HG03280 (cell line): ENCODE measurements at regions not wholly inside any gene's neighbourhood (a gene's known extent, or its start where the extent isn't known, plus 50 kb on each side); places are given as distances from the start of the nearest gene placed in this dataset.
"Not testable (repeated sequence)": the region's sequence is repeated elsewhere in the genome, so short reads cannot be mapped to it uniquely, and the experiment has no call there.

Experiments used
- ATAC-seq: cut with Tn5 transposase; IDR thresholded peaks from one replicate; pipeline ENCODE4 v1.9.1; 2021; ENCODE audit warnings: mild to moderate bottlenecking, moderate library complexity; ENCODE audit not compliant: unreplicated experiment

GRCh38 chr12:89073659-89074058 is 278.6 kb downstream of the DUSP6 start:
- ATAC-seq, result no peak

DNA sequence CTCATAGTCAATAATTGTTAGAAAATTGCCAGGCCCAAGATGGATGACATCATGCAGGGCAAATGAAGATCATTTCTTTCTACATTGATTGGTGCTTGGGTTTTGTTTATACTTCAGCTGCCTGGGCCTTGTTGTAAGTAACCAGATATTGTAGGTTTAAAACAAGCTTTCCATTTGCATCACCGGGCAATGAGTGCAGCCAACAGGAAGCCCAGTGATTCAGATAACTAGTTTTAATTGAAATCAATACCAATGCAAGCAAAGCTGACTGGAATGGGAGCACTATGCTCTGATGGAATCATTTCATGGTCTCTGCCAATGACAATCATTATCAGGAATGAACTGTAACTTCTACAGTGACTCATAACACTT is 279.3 kb downstream of the DUSP6 start:
- ATAC-seq, result no peak

- ATAC-seq, result no peak
Observed at GRCh38 chr12:89072294-89073026, 279.8 kb downstream of the DUSP6 start.

DNA sequence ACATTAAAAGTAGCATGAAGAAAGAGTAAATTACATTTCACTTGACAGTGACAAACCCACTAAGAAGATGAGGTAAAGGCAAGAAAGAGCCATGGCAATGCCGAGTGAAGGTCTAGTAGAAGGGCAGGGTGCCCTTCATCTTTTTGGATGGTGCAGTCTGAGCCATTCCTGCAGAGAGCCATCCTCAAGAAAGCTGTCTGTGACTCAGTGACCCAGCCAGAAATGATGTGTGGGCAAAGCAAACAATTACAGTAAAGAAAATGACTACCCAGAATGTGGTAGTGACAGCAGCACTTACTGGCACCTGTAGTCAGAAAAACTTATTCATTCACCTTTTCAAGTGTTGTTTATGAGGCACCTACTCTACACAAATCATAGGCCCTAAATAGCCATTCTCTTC is 281.7 kb downstream of the DUSP6 start:
- no peak for ATAC-seq

DNA sequence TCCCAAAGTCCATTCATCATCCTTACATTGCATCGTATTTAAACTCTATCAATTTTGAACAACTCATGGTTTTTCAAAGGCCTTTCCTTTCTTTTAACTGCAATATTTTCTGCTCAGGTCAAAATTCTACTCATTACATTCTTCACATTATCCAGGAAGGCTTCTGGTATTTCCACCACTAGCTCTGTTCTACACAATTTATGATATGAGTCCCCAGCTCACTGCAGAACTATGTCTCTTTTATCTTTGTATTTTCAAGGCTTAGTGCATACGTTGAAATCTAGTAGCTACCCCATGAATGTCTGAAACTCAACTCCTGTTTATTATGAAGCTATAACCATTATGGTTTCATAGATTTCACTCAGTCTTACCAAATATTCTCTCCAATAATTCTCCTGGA is 282.9 kb downstream of the DUSP6 start:
- no peak for ATAC-seq

DNA sequence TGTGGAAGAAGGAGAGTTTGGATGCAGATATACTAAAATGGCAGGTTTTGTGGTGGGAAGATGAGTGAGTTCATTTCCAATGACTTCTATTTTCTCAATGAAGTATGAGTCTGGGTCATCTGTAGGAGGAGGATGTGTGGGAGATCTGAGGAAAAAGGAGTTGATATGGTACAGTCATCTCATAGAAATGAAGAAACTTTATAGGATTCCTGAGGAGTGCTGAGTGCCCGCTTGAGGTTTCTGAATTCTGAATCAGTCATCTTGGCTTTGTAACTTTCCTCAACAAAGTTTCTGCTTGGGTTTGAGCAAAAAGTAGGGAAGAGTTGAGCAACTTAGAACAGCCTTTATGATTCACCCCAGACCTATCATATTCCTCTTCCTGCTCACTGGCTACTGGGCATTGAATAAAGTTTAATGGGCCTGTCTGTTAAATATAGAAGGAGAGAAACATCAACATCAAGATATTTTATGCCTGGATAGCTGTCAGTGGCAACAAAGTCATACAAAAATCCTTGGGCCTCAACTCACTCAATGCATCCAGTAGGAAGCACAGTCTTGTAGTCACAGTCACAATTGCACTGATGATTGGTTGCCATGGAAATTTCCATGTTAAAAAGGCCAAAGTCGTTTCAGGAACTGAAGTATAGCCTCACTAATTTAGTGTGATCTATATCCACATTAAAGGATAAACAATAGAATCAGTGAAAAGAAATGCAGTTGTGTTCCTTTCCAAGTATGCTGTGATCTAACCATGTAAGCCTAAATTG is 284.7 kb downstream of the DUSP6 start:
- ATAC-seq, result no peak

DNA sequence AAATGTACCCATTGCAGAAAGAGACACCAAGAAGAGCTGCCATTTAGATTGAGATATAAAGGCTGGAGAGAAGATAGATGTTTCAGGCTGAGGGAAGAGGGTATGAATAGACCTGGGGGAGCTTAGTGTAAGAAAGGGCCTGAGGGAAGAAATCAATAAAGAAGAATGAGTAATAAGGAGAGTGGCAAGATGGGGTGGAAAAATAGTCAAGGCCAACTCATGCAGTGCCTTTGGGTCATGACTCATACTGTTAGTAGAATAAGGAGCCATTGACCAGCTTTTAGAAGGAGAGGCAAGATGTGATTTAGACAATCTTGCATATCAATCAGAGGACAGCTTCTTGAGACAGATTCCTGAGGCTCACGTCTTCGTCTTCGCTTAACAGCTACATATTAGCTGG is 287.5 kb downstream of the DUSP6 start:
- ATAC-seq, result no peak

DNA sequence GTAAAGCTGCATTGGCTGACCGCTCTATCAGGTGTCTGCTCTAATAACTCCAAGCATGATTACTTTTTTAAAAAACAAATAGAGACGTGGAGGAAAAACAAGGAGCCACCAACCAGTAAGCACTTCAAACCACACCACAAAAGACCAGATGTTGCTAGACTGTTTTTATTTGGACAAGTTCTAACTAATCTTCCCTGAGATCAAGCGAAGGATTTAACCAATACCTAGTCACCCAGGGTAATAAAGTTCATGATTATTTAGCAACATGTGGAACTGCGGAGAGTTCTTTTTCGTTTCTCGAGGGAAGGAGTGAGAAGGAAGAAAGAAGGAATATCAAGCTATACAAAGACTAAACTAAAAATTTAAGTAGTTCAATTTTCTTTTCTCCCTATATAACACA is 288.1 kb downstream of the DUSP6 start:
- ATAC-seq, result no peak

DNA sequence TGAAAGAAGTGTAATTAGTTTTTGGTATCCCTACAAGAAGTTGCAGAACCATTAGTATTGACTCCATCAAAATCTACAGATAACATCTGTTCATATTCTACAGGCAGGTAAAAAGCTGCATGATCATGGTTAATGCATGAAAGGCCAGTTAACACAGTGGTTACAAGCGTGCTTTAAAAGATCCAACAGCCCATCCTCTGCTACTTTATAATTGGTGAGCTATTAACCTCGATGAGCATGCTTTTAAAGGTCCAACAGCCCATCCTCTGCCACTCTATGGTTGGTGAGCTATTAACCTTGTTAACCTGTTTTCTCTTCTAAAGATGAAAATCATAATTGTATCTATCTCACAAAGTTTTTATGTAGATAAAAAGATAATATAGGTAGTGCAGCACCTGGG is 289.3 kb downstream of the DUSP6 start:
- ATAC-seq, result no peak

GRCh38 chr12:89059721-89060541 is 292.4 kb downstream of the DUSP6 start:
- no peak for ATAC-seq

- no peak for ATAC-seq
Observed at GRCh38 chr12:89059056-89059455, 293.2 kb downstream of the DUSP6 start.

DNA sequence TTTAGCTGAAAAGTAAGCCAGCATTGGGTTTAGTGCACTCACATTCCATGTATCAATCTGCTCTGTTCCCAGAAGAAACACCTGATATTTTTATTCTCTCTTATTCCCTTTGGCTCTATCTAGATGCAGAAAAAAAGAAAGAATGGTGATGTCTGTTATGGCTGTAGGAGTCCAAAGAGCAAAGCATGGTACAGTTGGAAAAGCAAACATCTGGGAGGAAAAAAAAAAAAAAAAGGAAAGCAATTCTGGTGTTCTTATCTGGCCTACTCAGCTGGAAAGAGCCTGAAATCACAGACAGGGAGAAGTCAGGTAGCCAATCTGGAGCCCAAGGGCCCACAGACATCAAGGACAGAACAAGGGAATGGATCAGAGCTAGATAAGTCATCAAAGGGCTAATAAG is 293.9 kb downstream of the DUSP6 start:
- ATAC-seq, result no peak

GRCh38 chr12:89053817-89054216 is 298.5 kb downstream of the DUSP6 start:
- not testable (repeated sequence) for ATAC-seq

DNA sequence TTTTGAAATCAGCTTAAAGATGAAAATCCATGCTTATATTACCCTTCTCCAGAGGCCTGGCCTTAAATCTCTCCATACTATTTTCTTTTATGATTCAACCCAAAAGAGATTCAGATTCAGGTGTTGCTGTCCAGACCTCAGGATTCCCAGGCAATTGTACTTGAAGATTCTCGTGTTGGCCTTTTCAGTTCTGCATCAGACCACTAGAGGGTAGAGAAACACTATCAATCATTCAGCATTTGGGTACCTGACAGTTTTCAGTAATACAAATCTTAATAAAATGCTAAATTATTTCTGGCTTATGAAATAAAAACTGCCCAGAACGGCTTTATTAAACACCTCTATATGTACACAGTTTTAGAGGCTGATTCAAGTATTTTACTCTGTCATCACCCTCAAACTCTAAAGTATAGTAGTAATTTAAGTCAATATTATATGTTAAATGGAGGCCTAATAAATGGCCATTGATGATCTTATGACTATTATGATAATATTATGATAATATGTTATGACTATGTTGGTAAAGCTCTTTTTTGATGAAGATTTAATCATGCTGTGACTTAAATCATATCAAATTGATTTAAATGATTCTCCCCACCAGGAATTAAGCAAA is 301.1 kb downstream of the DUSP6 start:
- ATAC-seq, result peak; percentile 87

GRCh38 chr12:89047856-89048418 is 304.4 kb downstream of the DUSP6 start:
- no peak for ATAC-seq

DNA sequence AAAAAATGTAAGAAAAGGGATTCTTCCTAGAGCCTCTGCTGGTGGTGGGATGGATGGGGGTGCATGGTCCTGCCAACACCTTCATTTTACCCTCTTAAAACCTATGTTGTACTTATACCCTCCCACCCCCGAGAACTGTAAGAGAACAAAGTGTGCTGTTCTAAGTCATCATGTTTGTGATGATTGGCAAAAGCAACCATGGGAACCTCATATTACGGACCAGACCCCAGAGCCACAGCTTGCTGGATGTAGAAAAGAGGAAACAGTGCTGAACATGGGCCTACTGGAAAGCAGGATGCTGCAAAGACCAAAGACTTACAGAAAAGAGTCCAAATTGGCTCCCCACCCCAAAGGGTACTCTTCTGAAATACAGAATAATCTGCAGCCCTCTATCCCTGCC is 311.2 kb downstream of the DUSP6 start:
- ATAC-seq, result no peak

GRCh38 chr12:89040146-89040964 is 311.9 kb downstream of the DUSP6 start:
- ATAC-seq, result peak; percentile 96

GRCh38 chr12:89038831-89039512 is 313.3 kb downstream of the DUSP6 start:
- ATAC-seq, result no peak

GRCh38 chr12:89033062-89033461 is 319.2 kb downstream of the DUSP6 start:
- ATAC-seq, result no peak
